OCI-LY3 (cell line): ENCODE measurements at regions not wholly inside any gene's neighbourhood (a gene's known extent, or its start where the extent isn't known, plus 50 kb on each side); places are given as distances from the start of the nearest gene placed in this dataset.

Experiments used
- H2AFZ ChIP-seq: fragments of 200-600, 300-600 bp; shearing (Covaris generic); 2 replicates; pipeline ENCODE4 v1.6.0; 2014; ENCODE audit warnings: antibody characterized with exemption, low read depth, low read length
- H3K27ac ChIP-seq: fragments of 200-600, 300-600 bp; sonication (generic); 2 replicates; pipeline ENCODE4 v1.5.1; 2014; ENCODE audit warnings: mild to moderate bottlenecking, low read length, moderate library complexity, mixed read lengths
- H3K27me3 ChIP-seq: fragments of 200-600, 300-600 bp; sonication (generic); 2 replicates; pipeline ENCODE4 v1.6.1; 2014; ENCODE audit warnings: low read depth, low read length, mixed read lengths
- H3K36me3 ChIP-seq: fragments of 200-600, 300-600 bp; sonication (generic); replicated peaks from 2 replicates; pipeline ENCODE3; 2014; ENCODE audit warnings: low read depth, low read length, mixed read lengths
- H3K4me1 ChIP-seq: fragments of 300-600, 200-600 bp; sonication (generic); 2 replicates; pipeline ENCODE4 v1.6.1; 2014; ENCODE audit warnings: low read length, mixed read lengths
- H3K4me2 ChIP-seq: fragments of 200-600, 300-600 bp; sonication (generic); 2 replicates; pipeline ENCODE4 v1.6.1; 2014; ENCODE audit warnings: low read length, mixed read lengths
- H3K4me3 ChIP-seq: fragments of 300-600, 200-600 bp; sonication (generic); 2 replicates; pipeline ENCODE4 v1.5.1; 2014; ENCODE audit warnings: antibody characterized with exemption, mild to moderate bottlenecking, low read length, moderate library complexity
- H3K79me2 ChIP-seq: fragments of 300-600, 200-600 bp; shearing (Covaris generic); 2 replicates; pipeline ENCODE4 v1.6.1; 2014; ENCODE audit warnings: mild to moderate bottlenecking, low read length, mixed read lengths
- H3K9ac ChIP-seq: fragments of 300-600, 200-600 bp; shearing (Covaris generic); 2 replicates; pipeline ENCODE4 v1.6.0; 2014; ENCODE audit warnings: mild to moderate bottlenecking, low read length, moderate library complexity
- H3K9me3 ChIP-seq: fragments of 200-600, 300-600 bp; shearing (Covaris generic); 2 replicates; pipeline ENCODE4 v1.6.1; 2014; ENCODE audit warnings: low read length, mixed read lengths; ENCODE audit not compliant: insufficient read depth
- H4K20me1 ChIP-seq: fragments of 200-600, 300-600 bp; sonication (generic); 2 replicates; pipeline ENCODE4 v1.6.1; 2016; ENCODE audit warnings: low read length, mixed read lengths; ENCODE audit not compliant: insufficient read depth
- EZH2phosphoT487 ChIP-seq: fragments of 200-600 bp; shearing (Covaris generic); IDR thresholded peaks from 2 replicates; pipeline ENCODE4 v1.6.1; 2018; ENCODE audit warnings: antibody characterized with exemption, mixed run types, low read depth
- TF ChIP-seq, protein P1 (sequence below): fragments of 200-600, 300-600 bp; sonication (generic); IDR thresholded peaks from 2 replicates; pipeline ENCODE4 v1.5.1; 2014; ENCODE audit warnings: antibody characterized with exemption, low read length, low read depth

GRCh38 chr13:74703855-74704387, 569.7 kb upstream of the KLF12 start:
- Histone ChIP-seq H3K4me1 (no peaks in the 10 kb centered on the region), H4K20me1 (no peaks in the 10 kb centered on the region), H3K27me3 (no peaks in the 10 kb centered on the region), H3K4me3 (no peak overlapping the region), H3K9ac (no peak overlapping the region), H3K36me3 (no peaks in the 10 kb centered on the region), H3K4me2 (no peak overlapping the region), H2AFZ (no peak overlapping the region), H3K9me3 (no peaks in the 10 kb centered on the region), H3K27ac (no peak overlapping the region), H3K79me2 (no peaks in the 10 kb centered on the region)
- TF ChIP-seq, protein P1, sequence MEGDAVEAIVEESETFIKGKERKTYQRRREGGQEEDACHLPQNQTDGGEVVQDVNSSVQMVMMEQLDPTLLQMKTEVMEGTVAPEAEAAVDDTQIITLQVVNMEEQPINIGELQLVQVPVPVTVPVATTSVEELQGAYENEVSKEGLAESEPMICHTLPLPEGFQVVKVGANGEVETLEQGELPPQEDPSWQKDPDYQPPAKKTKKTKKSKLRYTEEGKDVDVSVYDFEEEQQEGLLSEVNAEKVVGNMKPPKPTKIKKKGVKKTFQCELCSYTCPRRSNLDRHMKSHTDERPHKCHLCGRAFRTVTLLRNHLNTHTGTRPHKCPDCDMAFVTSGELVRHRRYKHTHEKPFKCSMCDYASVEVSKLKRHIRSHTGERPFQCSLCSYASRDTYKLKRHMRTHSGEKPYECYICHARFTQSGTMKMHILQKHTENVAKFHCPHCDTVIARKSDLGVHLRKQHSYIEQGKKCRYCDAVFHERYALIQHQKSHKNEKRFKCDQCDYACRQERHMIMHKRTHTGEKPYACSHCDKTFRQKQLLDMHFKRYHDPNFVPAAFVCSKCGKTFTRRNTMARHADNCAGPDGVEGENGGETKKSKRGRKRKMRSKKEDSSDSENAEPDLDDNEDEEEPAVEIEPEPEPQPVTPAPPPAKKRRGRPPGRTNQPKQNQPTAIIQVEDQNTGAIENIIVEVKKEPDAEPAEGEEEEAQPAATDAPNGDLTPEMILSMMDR: no peak
- no peak for TF ChIP-seq EZH2phosphoT487

DNA sequence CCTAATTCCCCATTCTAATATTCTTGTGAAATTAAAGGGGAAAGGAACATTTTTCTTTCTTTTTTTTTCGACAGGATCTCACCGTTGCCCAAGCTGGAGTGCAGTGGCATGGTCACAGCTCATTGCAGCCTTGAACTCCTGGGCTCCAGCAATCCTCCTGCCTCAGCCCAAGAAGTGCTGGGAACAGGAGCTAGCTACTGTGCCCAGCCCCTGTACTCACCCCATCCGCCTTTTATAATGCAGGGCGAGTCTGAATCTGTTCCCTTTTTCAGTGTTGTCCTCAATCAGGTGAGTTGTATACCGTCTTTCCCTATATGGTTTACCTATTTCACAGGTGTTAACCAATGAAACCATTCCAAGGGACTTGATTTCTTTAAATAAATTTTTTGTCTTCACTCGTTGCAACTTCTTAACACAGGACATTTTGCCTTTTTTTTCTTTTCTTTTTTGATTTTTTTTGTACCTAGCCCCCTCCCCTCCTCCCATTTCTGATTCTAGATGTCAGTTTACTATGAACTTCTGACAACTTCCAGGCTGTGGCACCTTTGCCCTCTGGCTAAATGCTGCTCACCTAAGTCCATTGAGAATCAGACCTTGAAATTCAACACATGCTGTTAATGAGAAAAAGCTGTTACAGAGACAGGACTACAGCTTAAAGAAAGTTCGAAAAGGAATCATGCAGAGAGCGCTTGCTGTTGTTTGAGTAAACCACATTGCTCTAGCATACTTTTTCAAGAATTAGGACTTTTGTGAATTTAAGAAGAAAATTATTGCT, 562.1 kb upstream of the KLF12 start:
- H3K9me3 ChIP-seq: no peaks in the 10 kb centered on the region
- H3K27ac ChIP-seq: no peak overlapping the region
- no peak overlapping the region for H3K4me3 ChIP-seq
- no peak for TF ChIP-seq EZH2phosphoT487
- TF ChIP-seq, protein P1: no peak
- no peaks in the 10 kb centered on the region for H3K27me3 ChIP-seq
- no peaks in the 10 kb centered on the region for H4K20me1 ChIP-seq
- no peak overlapping the region for H2AFZ ChIP-seq
- no peaks in the 10 kb centered on the region for H3K4me1 ChIP-seq
- no peaks in the 10 kb centered on the region for H3K79me2 ChIP-seq
- no peak overlapping the region for H3K4me2 ChIP-seq
- no peak overlapping the region for H3K9ac ChIP-seq
- H3K36me3 ChIP-seq: no peaks in the 10 kb centered on the region

DNA sequence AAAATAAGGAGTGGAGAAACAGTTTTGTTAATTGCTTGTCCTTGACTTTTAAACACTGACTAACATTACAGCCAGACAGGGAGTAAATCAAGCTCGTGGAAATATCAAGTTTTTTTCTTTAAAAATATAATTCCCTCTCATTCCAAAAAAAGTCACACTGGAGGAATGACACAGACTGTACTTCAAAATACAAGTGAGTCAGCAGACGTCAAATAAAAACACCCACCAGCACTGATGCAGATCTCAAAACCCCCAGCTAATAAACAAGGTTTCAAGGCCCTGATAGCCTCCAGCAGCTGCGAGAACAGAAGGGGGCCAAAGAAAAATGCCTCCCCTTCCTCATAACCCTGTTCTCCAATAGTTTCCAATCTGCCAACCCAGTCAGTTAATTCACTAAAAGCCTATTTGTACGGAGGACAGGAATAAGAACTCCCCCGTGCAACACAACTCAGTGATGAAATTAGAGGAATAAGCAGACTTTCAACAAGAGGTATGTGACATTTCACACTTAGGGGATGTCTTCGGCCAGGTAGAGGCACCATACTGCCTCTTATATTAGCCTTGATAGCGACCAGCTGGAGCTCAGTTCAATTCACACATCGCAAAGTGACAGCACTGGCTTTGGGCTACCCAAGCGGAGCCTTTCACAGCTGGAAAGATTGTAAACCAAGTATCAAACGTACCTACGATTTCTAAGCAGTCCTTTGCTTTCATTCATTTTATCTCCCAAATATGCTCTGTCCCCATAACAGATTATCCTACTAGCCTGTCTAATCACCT, 561.0 kb upstream of the KLF12 start:
- no peak overlapping the region for H3K4me3 ChIP-seq
- no peaks in the 10 kb centered on the region for H3K9me3 ChIP-seq
- no peak overlapping the region for H3K27ac ChIP-seq
- no peaks in the 10 kb centered on the region for H3K4me1 ChIP-seq
- no peak overlapping the region for H2AFZ ChIP-seq
- H3K27me3 ChIP-seq: no peaks in the 10 kb centered on the region
- no peak overlapping the region for H3K4me2 ChIP-seq
- no peaks in the 10 kb centered on the region for H4K20me1 ChIP-seq
- no peak for TF ChIP-seq EZH2phosphoT487
- TF ChIP-seq, protein P1: no peak
- H3K79me2 ChIP-seq: no peaks in the 10 kb centered on the region
- no peak overlapping the region for H3K9ac ChIP-seq
- no peaks in the 10 kb centered on the region for H3K36me3 ChIP-seq

DNA sequence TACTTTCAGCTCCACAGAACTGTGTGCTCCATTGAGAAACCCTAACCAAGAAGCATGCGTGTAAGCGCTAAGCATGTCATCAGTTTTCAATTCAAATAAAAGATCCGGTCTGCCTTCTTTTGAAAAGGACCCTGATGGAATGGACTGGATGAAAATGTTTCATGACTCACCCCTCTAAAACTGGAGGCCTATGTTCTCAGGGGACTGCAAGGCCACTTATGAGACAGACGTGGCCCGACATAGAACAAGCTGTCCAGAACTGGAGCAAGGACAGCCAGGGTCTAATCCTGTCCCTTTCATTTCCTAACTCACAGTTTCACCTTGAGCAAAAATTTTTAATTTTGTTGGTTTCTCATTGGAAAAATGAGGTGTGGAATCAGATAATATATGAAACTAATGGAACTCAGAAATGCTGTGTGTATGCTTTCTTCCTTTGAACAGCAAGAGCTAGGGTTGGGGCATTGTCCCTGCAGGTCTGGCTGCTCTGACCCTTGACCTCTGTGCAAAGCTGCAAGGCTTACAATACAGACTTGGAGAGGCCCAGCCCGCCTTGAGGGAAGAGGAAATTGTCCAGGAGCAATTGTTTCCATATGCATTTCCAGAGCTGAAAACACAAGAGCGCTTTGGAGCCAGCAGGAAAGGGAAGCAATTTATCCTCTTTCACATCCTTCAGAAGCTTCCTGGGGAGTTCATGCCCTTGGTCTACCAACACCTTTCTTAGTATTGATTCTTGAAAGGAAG, 553.4 kb upstream of the KLF12 start:
- Histone ChIP-seq H3K9me3 (no peaks in the 10 kb centered on the region), H3K9ac (no peak overlapping the region), H3K4me2 (no peak overlapping the region), H3K4me3 (no peak overlapping the region), H3K27ac (no peak overlapping the region), H3K36me3 (no peaks in the 10 kb centered on the region), H3K79me2 (no peaks in the 10 kb centered on the region), H3K27me3 (no peaks in the 10 kb centered on the region), H4K20me1 (no peaks in the 10 kb centered on the region), H3K4me1 (no peaks in the 10 kb centered on the region), H2AFZ (no peak overlapping the region)
- TF ChIP-seq EZH2phosphoT487: no peak
- TF ChIP-seq, protein P1: no peak
